ENCODE measurements at regions not wholly inside any gene's neighbourhood (a gene's known extent, or its start where the extent isn't known, plus 50 kb on each side); places are given as distances from the start of the nearest gene placed in this dataset.

GRCh38 chr6:99130897-99131873, 183.4 kb upstream of the FBXL4 start:
- TF ChIP-seq GATA3 (IDR thresholded peaks at IDR 0.05; ENCODE audit: low read depth, low read length) (no peak), GATA2 (IDR thresholded peaks at IDR 0.05; ENCODE audit: low read depth, low read length) (no peak)

All from SH-SY5Y (cell line).